A549 (cell line): ENCODE measurements at regions not wholly inside any gene's neighbourhood (a gene's known extent, or its start where the extent isn't known, plus 50 kb on each side); places are given as distances from the start of the nearest gene placed in this dataset.

ENCODE experiments used
- ATAC-seq, 2 experiments: fragments of 200-7000 bp in 1 of 2; fragments of >200 bp in 1 of 2; cut with Nextera tagmentation in 1 of 2; cut with Tn5 transposase in 1 of 2; 3 replicates each; pipeline versions ENCODE4 v1.8.0 to v1.9.1; 2018 to 2020; ENCODE audit warnings: mild to moderate bottlenecking in 1 of 2, moderate library complexity in 1 of 2
- CTCF ChIA-PET: fragments of 300-600 bp; sonication (Branson Sonifier 250); formaldehyde crosslinking; extraction: SDS; loops from one replicate; lab custom pipeline; 2021; ENCODE audit warnings: antibody characterized with exemption, inconsistent platforms; lab: Yijun Ruan, JAX
- POLR2A ChIA-PET: fragments of 350-600 bp; formaldehyde crosslinking; extraction: SDS; loops from one replicate; lab custom pipeline; 2021; ENCODE audit warnings: antibody characterized with exemption, inconsistent platforms; lab: Yijun Ruan, JAX
- DNase-seq, 2 experiments: peaks; one replicate each; pipeline versions ENCODE4 v3.0.0 to v3.0.0-alpha.2; 2011 to 2016; ENCODE audit warnings: low read depth in 1 of 2, low spot score in 1 of 2
- FAIRE-seq: peaks from 2 replicates; lab custom pipeline; 2011; peaks lifted over from hg19 to GRCh38; lab: Jason Lieb, UNC
- H3K27ac ChIP-seq, 2 experiments: fragments of >200 bp; sonication (Bioruptor Twin); formaldehyde crosslinking; 3 replicates each; pipeline ENCODE4 v1.5.1; 2016 to 2017
- H3K4me1 ChIP-seq: fragments of >200 bp; sonication (Bioruptor Twin); formaldehyde crosslinking; 3 replicates; pipeline ENCODE4 v1.6.1; 2016
- H3K4me2 ChIP-seq: fragments of >200 bp; sonication (Bioruptor Twin); formaldehyde crosslinking; 3 replicates; pipeline ENCODE4 v1.6.1; 2016
- H3K4me3 ChIP-seq: fragments of >200 bp; sonication (Bioruptor Twin); formaldehyde crosslinking; 3 replicates; pipeline ENCODE4 v1.5.1; 2016
- H3K9me3 ChIP-seq: fragments of >200 bp; sonication (Bioruptor Twin); formaldehyde crosslinking; 3 replicates; pipeline ENCODE4 v1.6.1; 2016
- ESRRA ChIP-seq: fragments of 150-350 bp; IDR thresholded peaks from 2 replicates; pipeline ENCODE4 v1.6.1; 2014; ENCODE audit warnings: mild to moderate bottlenecking, low read length, borderline replicate concordance
- GATA3 ChIP-seq: IDR thresholded peaks from 2 replicates; pipeline ENCODE4 v1.6.1; 2012; ENCODE audit warnings: borderline replicate concordance
- HOXA7 ChIP-seq: fragments of 250-450 bp; sonication (Bioruptor Pico); IDR thresholded peaks from 2 replicates; pipeline ENCODE4 v1.5.0; 2020; ENCODE audit warnings: mild to moderate bottlenecking, moderate library complexity
- KDM5A ChIP-seq: fragments of 200-600 bp; sonication (generic); IDR thresholded peaks from 2 replicates; pipeline ENCODE4 v1.6.1; 2016; ENCODE audit warnings: antibody characterized with exemption, mild to moderate bottlenecking
- RAD21 ChIP-seq, 2 experiments: fragments of >200 bp in 1 of 2; sonication (Bioruptor Twin) in 1 of 2; formaldehyde crosslinking in 1 of 2; IDR thresholded peaks in 1 of 2; conservative IDR thresholded peaks in 1 of 2; 2 replicates in 1 of 2; 3 replicates in 1 of 2; pipeline ENCODE4 v1.6.1; 2012 to 2018; ENCODE audit warnings: inconsistent platforms in 1 of 2
- WGBS: methylation state at CpG from one replicate; pipeline ENCODE4 v1.1.6; 2017; ENCODE audit errors: missing lambda C conversion rate; 5-methylcytosine and 5-hydroxymethylcytosine counted together

- ATAC-seq (no peak), FAIRE-seq (no peak), DNase-seq (no peak)
- H3K27ac ChIP-seq = no peak overlapping the region
- ChIA-PET POLR2A (no interaction called here), CTCF (no interaction called here)
- H3K4me3 ChIP-seq = no peak overlapping the region
- no peaks in the 10 kb centered on the region for H3K9me3 ChIP-seq
- TF ChIP-seq GATA3 (no peak), KDM5A (no peak), ESRRA (no peak), RAD21 (conservative IDR thresholded peaks at IDR 0.05 in 1 of 2, IDR thresholded peaks at IDR 0.05 in 1 of 2) (no peak), HOXA7 (CRISPR knock-in tag) (no peak)
- H3K4me1 ChIP-seq = no peaks in the 10 kb centered on the region
- no peak overlapping the region for H3K4me2 ChIP-seq
- 65% methylated on average over 3 of the region's 3 CpGs for WGBS
These were observed 55.5 kb upstream of the MAGED1 start for GRCh38 chrX:51837921-51838320.
